K562 (cell line): ENCODE measurements at regions not wholly inside any gene's neighbourhood (a gene's known extent, or its start where the extent isn't known, plus 50 kb on each side); places are given as distances from the start of the nearest gene placed in this dataset.

Experiments used
- ARID1B ChIP-seq: fragments of 450-650 bp; IDR thresholded peaks from 2 replicates; pipeline ENCODE4 v1.6.1; 2016; ENCODE audit warnings: antibody characterized with exemption, mild to moderate bottlenecking, inconsistent platforms
- MGA ChIP-seq: fragments of 450-650 bp; IDR thresholded peaks from 2 replicates; pipeline ENCODE4 v1.6.1; 2016; ENCODE audit warnings: mild to moderate bottlenecking, moderate library complexity
- RFX5 ChIP-seq: IDR thresholded peaks from 2 replicates; pipeline ENCODE4 v1.6.1; 2011; ENCODE audit warnings: low read depth, mild to moderate bottlenecking, improper control_type of control experiment, low read length

GRCh38 chr5:166172597-166172996 lies 2118.8 kb upstream of the WWC1 start (continued):
- TF ChIP-seq MGA (no peak), RFX5 (no peak), ARID1B (no peak)
